ENCODE measurements at regions not wholly inside any gene's neighbourhood (a gene's known extent, or its start where the extent isn't known, plus 50 kb on each side); places are given as distances from the start of the nearest gene placed in this dataset.

- no peak for TF ChIP-seq RAD21 (IDR thresholded peaks at IDR 0.05; ENCODE audit: low read length)
- no peak for TF ChIP-seq CTCF (IDR thresholded peaks at IDR 0.05)
- TF ChIP-seq FOXM1 (IDR thresholded peaks at IDR 0.05; ENCODE audit: low read depth): no peak
- no peak for TF ChIP-seq TAF1 (IDR thresholded peaks at IDR 0.05; ENCODE audit: borderline replicate concordance, low read depth, low read length)
- TF ChIP-seq MAX (IDR thresholded peaks at IDR 0.05; ENCODE audit: low read depth): no peak
- no peak for TF ChIP-seq GABPA (IDR thresholded peaks at IDR 0.05; ENCODE audit: low read depth)
- TF ChIP-seq USF2 (IDR thresholded peaks at IDR 0.05; ENCODE audit: borderline replicate concordance, low read depth, low read length): no peak
- TF ChIP-seq RFX5 (IDR thresholded peaks at IDR 0.05; ENCODE audit: low read length): no peak
- no peak for TF ChIP-seq YY1 (IDR thresholded peaks at IDR 0.05; ENCODE audit: low read depth)
- TF ChIP-seq REST (IDR thresholded peaks at IDR 0.05; ENCODE audit: low read depth, low read length): no peak
- no peak for TF ChIP-seq SIN3A (IDR thresholded peaks at IDR 0.05; ENCODE audit: borderline replicate concordance, low read depth, low read length)
- no peak for TF ChIP-seq CHD2 (IDR thresholded peaks at IDR 0.05; ENCODE audit: low read length, partially characterized antibody)
Observed at GRCh38 chr10:81040031-81040430, 502.3 kb downstream of the SH2D4B start.
